AG04450 (cell line): ENCODE measurements at regions not wholly inside any gene's neighbourhood (a gene's known extent, or its start where the extent isn't known, plus 50 kb on each side); places are given as distances from the start of the nearest gene placed in this dataset.

Source experiments
- CTCF ChIA-PET: fragments of 300-600, 350-600 bp; formaldehyde crosslinking; extraction: SDS; loops from one replicate; lab custom pipeline; 2022; ENCODE audit warnings: antibody characterized with exemption, inconsistent platforms; lab: Charles Lee
- POLR2A ChIA-PET: fragments of 350-600 bp; formaldehyde crosslinking; extraction: SDS; loops from one replicate; lab custom pipeline; 2021; ENCODE audit warnings: antibody characterized with exemption, inconsistent platforms; lab: Yijun Ruan, JAX
- DNase-seq: peaks from one replicate; pipeline ENCODE4 v3.0.0-alpha.2; 2011; ENCODE audit warnings: low read depth, low spot score
- H3K27ac ChIP-seq: one replicate; pipeline ENCODE4 v1.5.1; 2012; ENCODE audit warnings: low read depth, low read length, control low read depth
- H3K27me3 ChIP-seq: one replicate; pipeline ENCODE4 v1.6.0; 2012; ENCODE audit warnings: low read length; ENCODE audit not compliant: control insufficient read depth, insufficient read depth
- H3K4me3 ChIP-seq: 2 replicates; pipeline ENCODE4 v1.5.1; 2011; ENCODE audit warnings: mild to moderate bottlenecking, low read depth, low read length, control low read depth
- H3K9me3 ChIP-seq: 2 replicates; pipeline ENCODE4 v1.5.1; 2012; ENCODE audit warnings: low read length; ENCODE audit not compliant: control insufficient read depth, insufficient read depth
- CTCF ChIP-seq: IDR thresholded peaks from 2 replicates; pipeline ENCODE4 v1.5.1; 2011; ENCODE audit warnings: low read depth, low read length, control low read depth, inconsistent platforms

DNA sequence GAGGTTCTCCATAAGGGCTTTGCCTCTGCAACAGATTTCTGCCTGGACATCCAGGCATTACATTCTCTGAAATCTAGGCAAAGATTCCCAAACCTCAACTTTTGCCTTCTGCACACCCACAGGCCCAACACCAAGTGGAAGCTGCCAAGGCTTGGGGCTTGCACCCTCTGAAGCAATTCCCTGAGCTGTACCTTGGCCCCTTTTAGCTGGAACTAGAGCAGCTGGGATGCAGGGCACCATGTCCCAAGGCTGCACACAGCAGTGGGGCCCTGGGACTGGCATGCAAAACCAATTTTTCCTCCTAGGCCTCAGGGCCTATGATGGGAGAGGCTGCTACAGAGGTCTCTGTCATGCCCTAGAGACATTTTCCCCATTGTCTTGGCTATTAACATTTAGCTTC, 943.2 kb downstream of the PCDH17 start:
- Histone ChIP-seq H3K9me3 (peaks cover 10% of the 10 kb centered on the region), H3K4me3 (no peak overlapping the region), H3K27me3 (no peaks in the 10 kb centered on the region), H3K27ac (no peak overlapping the region)
- ChIA-PET CTCF (no interaction called here), POLR2A (no interaction called here)
- DNase-seq = no peak
- no peak for TF ChIP-seq CTCF

DNA sequence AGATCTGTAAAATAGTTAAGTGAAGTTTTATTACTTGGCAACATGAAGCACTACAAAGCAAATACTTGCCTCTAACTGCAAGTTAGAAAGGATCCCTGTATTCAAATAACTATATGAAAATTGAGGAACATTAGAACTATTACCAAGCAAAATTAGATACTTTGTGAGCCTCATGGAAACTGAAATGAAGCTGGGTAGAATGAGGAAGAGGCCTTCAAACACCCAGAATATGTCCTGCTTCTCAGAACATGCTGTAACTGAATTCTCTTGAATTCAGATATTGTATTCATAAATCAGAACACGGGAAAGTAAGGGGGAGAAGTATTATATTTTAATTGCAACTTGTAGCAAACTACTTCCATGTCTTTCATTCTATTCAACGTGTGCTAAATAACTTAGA, 947.9 kb downstream of the PCDH17 start:
- no peak for DNase-seq
- no peak for TF ChIP-seq CTCF
- CTCF ChIA-PET = no interaction called here

GRCh38 chr13:58583966-58584365, 952.4 kb downstream of the PCDH17 start:
- no peak for TF ChIP-seq CTCF
- DNase-seq = no peak
- Histone ChIP-seq H3K9me3 (no peaks in the 10 kb centered on the region), H3K27me3 (no peaks in the 10 kb centered on the region), H3K4me3 (no peak overlapping the region), H3K27ac (no peak overlapping the region)
- POLR2A ChIA-PET = no interaction called here
- CTCF ChIA-PET = no interaction called here

More for the DNA sequence above, 947.9 kb downstream of the PCDH17 start:
- Histone ChIP-seq H3K4me3 (no peak overlapping the region), H3K27ac (no peak overlapping the region), H3K9me3 (peaks cover 8% of the 10 kb centered on the region), H3K27me3 (no peaks in the 10 kb centered on the region)
- POLR2A ChIA-PET = no interaction called here

DNA sequence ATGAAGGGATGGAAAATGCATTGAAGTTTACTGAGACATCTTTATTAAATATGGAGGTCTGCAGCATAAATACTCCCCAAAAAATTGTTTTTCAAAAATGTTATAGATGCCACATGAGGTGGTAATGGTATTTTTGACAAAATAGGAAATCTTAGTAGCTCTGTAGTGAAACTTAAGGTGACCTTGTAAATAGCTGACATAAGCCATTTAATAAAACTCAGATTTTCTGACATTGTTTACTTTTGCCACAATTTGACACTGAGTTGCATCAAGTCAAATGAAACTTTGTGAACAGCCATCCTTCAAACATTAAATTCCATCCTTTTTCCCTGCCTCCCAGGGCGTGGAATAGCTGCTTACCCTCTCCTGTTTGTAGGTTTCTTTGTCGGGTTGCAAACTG, 953.1 kb downstream of the PCDH17 start:
- ChIA-PET CTCF (no interaction called here), POLR2A (no interaction called here)
- DNase-seq = no peak
- H3K4me3 ChIP-seq = no peak overlapping the region
- no peak overlapping the region for H3K27ac ChIP-seq
- H3K27me3 ChIP-seq = no peaks in the 10 kb centered on the region
- H3K9me3 ChIP-seq = no peaks in the 10 kb centered on the region
- TF ChIP-seq CTCF = no peak

DNA sequence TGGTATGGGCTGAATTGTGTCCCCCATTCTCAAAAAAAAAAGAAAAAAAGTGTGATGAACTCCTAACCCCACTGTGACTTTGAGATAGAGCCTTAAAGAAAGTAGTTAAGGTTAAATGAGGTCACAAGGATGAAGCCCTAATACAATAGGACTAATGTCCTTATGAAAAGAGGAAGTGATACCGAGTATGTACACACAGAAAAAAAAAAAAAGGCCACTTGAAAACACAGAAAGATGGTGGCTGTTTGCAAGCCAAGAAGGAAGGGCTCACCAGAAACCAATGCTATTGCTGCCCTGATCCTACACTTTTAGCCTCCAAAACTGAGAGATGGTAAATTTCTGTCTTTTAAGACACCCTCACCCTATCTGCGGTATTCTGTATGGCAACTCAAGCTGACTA, 955.6 kb downstream of the PCDH17 start:
- Histone ChIP-seq H3K4me3 (no peak overlapping the region), H3K9me3 (no peaks in the 10 kb centered on the region), H3K27ac (no peak overlapping the region), H3K27me3 (no peaks in the 10 kb centered on the region)
- CTCF ChIA-PET = no interaction called here
- POLR2A ChIA-PET = no interaction called here
- no peak for DNase-seq
- TF ChIP-seq CTCF = no peak
